ENCODE measurements at regions not wholly inside any gene's neighbourhood (a gene's known extent, or its start where the extent isn't known, plus 50 kb on each side); places are given as distances from the start of the nearest gene placed in this dataset.

DNA sequence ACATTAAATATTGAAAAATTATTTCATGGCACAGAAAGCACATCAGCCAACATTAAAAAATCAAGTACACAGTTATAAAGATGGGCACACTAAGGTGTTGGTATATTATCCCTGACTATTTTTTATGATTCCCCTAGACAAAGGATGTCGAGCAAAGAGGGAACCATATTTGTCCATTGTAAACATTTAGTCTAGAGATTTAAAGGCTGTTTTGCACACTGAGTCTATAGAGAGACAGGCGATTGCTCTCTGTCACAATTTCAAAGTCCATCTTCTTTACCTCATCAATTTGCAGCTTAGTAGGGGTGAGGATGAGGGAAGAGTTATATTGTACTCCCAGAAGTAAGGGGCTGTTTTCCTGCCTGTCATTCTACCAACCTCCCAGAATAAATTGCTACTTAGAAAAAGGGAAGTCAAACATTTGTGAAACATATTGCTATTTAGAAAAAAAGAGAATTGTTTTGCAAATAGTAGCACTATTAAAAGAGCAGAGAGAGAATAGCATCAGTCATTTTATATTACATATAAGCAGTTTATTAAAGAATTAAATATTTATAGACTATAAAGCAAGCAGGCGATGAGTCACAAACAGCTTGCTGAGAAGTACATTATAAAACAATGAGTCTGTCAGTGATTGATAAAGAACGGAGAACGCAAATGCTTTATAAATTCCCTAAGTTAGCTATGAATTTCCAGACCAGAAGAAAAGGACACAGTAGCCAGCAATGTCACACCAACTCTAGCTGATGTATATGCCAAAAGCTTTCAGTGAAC, 270.6 kb upstream of the PMFBP1 start:
- TF ChIP-seq GATA3 (IDR thresholded peaks at IDR 0.05; ENCODE audit: low read depth, low read length), result no peak
- TF ChIP-seq GATA2 (IDR thresholded peaks at IDR 0.05; ENCODE audit: low read depth, low read length), result no peak
